ENCODE measurements at regions not wholly inside any gene's neighbourhood (a gene's known extent, or its start where the extent isn't known, plus 50 kb on each side); places are given as distances from the start of the nearest gene placed in this dataset.

DNA sequence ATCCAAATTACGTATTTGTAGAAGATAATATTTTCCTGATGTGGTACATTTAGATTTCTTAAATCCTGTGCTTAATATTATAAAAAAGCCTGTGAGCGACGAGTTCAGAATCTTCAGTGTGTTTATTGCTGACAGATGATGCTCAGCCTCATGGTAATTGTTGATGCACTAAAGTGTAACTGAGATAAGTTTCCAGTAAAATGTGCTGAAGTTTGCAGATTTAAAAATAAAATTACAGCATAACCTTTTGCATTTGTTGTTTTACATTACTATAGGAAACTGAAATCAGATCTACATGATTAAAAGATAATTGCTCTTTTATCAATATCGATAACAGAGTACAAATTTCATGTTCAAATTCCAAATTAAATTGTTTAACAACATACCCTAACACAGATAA is 307.6 kb downstream of the FIGN start:
- Histone ChIP-seq H3K79me2 (ENCODE audit: insufficient read depth, low read length) (no peaks in the 10 kb centered on the region), H2AFZ (ENCODE audit: insufficient read depth, low read depth, low read length, poor library complexity, severe bottlenecking) (no peak overlapping the region), H3K4me1 (ENCODE audit: control insufficient read depth in 1 of 2, insufficient read depth in 2 of 2, low read length in 2 of 2) (no peaks in the 10 kb centered on the region), H3K27ac (ENCODE audit: low read depth in 1 of 2, low read length in 2 of 2) (no peak overlapping the region), H3K4me2 (replicated peaks; ENCODE audit: extremely low read depth, low read length, poor library complexity, severe bottlenecking) (no peak overlapping the region), H3K9ac (ENCODE audit: insufficient read depth, low read length, poor library complexity, severe bottlenecking) (no peak overlapping the region), H4K20me1 (ENCODE audit: insufficient read depth, low read length) (no peaks in the 10 kb centered on the region), H3K9me3 (replicated peaks in 1 of 2; ENCODE audit: control insufficient read depth in 1 of 2, insufficient read depth in 1 of 2, low read length in 2 of 2) (no peaks in the 10 kb centered on the region), H3K4me3 (replicated peaks in 1 of 3; ENCODE audit: low read depth in 2 of 3, low read length in 3 of 3) (no peak overlapping the region), H3K27me3 (ENCODE audit: control insufficient read depth in 2 of 2, insufficient read depth in 2 of 2, low read length in 2 of 2) (no peaks in the 10 kb centered on the region), H3K36me3 (replicated peaks in 1 of 2; ENCODE audit: control insufficient read depth in 1 of 2, insufficient read depth in 2 of 2, low read length in 2 of 2) (no peaks in the 10 kb centered on the region)
- no peaks in the 10 kb centered on the region for H3K27me3 Mint-ChIP-seq (ENCODE audit: low read depth in 3 of 3)
- intact Hi-C loops (cut with micrococcal nuclease) = no loop called here
- no peak for TF ChIP-seq CTCF (IDR thresholded peaks at IDR 0.05)
- H3K9me3 Mint-ChIP-seq = peaks cover 0 to 3% (median 0%) of the 10 kb centered on the region in 7 donors
- no peaks in the 10 kb centered on the region for H3K36me3 Mint-ChIP-seq
- WGBS (ENCODE audit: insufficient coverage) = no CpG with 5 or more reads among the region's 4 CpGs
- no peak for DNase-seq
- H3K4me1 Mint-ChIP-seq = no peaks in the 10 kb centered on the region
- H3K27ac Mint-ChIP-seq = no peak overlapping the region
- H3K4me3 Mint-ChIP-seq = no peak overlapping the region

DNA sequence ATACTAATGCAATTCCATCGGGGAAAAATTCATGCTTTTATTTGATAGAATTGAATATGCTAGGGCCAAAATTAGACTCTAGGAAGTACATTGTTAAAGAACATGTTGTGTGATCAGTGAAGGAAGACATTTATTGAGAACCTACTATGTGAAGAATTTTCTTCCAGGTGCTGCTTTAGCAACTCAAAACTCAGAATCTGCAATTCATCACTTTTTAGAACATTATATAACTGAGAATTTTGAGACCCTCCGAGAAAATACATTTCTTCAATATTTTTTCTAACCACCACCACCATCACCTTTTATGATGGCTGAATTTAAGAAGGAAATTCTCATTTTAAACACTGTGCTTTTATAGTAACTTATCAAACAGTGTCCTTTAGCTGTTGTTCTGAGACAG is 315.2 kb downstream of the FIGN start:
- H3K27ac ChIP-seq (ENCODE audit: low read depth in 1 of 2, low read length in 2 of 2) = no peak overlapping the region
- no CpG with 5 or more reads among the region's 2 CpGs for WGBS (ENCODE audit: insufficient coverage)
- Mint-ChIP-seq H3K27me3 (ENCODE audit: low read depth in 3 of 3) (peaks cover 0 to 1% (median 0%) of the 10 kb centered on the region in 3 donors), H3K27ac (no peak overlapping the region), H3K4me3 (no peak overlapping the region), H3K36me3 (no peaks in the 10 kb centered on the region), H3K4me1 (no peaks in the 10 kb centered on the region), H3K9me3 (no peaks in the 10 kb centered on the region)
- no peaks in the 10 kb centered on the region for H3K27me3 ChIP-seq (ENCODE audit: control insufficient read depth in 2 of 2, insufficient read depth in 2 of 2, low read length in 2 of 2)
- H3K36me3 ChIP-seq (replicated peaks in 1 of 2; ENCODE audit: control insufficient read depth in 1 of 2, insufficient read depth in 2 of 2, low read length in 2 of 2) = no peaks in the 10 kb centered on the region
- H3K9ac ChIP-seq (ENCODE audit: insufficient read depth, low read length, poor library complexity, severe bottlenecking) = no peak overlapping the region
- no peak overlapping the region for H3K4me3 ChIP-seq (replicated peaks in 1 of 3; ENCODE audit: low read depth in 2 of 3, low read length in 3 of 3)
- H3K9me3 ChIP-seq (replicated peaks in 1 of 2; ENCODE audit: control insufficient read depth in 1 of 2, insufficient read depth in 1 of 2, low read length in 2 of 2) = no peaks in the 10 kb centered on the region
- H3K4me2 ChIP-seq (replicated peaks; ENCODE audit: extremely low read depth, low read length, poor library complexity, severe bottlenecking) = no peak overlapping the region
- no peaks in the 10 kb centered on the region for H3K4me1 ChIP-seq (ENCODE audit: control insufficient read depth in 1 of 2, insufficient read depth in 2 of 2, low read length in 2 of 2)
- intact Hi-C loops (cut with micrococcal nuclease) = no loop called here
- no peaks in the 10 kb centered on the region for H3K79me2 ChIP-seq (ENCODE audit: insufficient read depth, low read length)
- no peaks in the 10 kb centered on the region for H4K20me1 ChIP-seq (ENCODE audit: insufficient read depth, low read length)
- no peak for DNase-seq
- H2AFZ ChIP-seq (ENCODE audit: insufficient read depth, low read depth, low read length, poor library complexity, severe bottlenecking) = no peak overlapping the region
- no peak for TF ChIP-seq CTCF (IDR thresholded peaks at IDR 0.05)

All from CD14-positive monocyte (primary cell).